Breast epithelium (tissue), 4 donors: ENCODE measurements at regions not wholly inside any gene's neighbourhood (a gene's known extent, or its start where the extent isn't known, plus 50 kb on each side); places are given as distances from the start of the nearest gene placed in this dataset.

Source experiments
- DNase-seq, 2 donors: peaks; one replicate each; pipeline ENCODE4 v3.0.0-alpha.2; 2019; ENCODE audit warnings: low spot score in 2 of 2
- H3K27ac ChIP-seq, 2 donors: fragments of 200-600 bp; sonication (generic) in 1 of 2; one replicate each; pipeline ENCODE4 v1.5.1; 2016 to 2019; ENCODE audit warnings: mild to moderate bottlenecking in 1 of 2
- H3K27me3 ChIP-seq, 2 donors: fragments of 200-600 bp; sonication (generic) in 1 of 2; one replicate each; pipeline versions ENCODE4 v1.5.1 to v1.6.0; 2017 to 2019; ENCODE audit warnings: control low read depth in 1 of 2, mild to moderate bottlenecking in 1 of 2
- H3K36me3 ChIP-seq: fragments of 200-600 bp; one replicate; pipeline ENCODE4 v1.5.1; 2019
- H3K4me1 ChIP-seq, 2 donors: fragments of 200-600 bp; sonication (generic); one replicate each; pipeline ENCODE4 v1.5.1; 2016 to 2019; ENCODE audit warnings: control low read depth in 1 of 2
- H3K4me3 ChIP-seq, 3 donors: fragments of 200-600 bp; sonication (generic); 1 replicate in 2 of 3; 2 replicates in 1 of 3; pipeline ENCODE4 v1.5.1; 2016 to 2019; ENCODE audit warnings: mild to moderate bottlenecking in 3 of 3, moderate library complexity in 2 of 3
- H3K9me3 ChIP-seq, 2 donors: fragments of 200-600 bp; sonication (generic) in 1 of 2; one replicate each; pipeline ENCODE4 v1.5.1; 2016 to 2019; ENCODE audit warnings: control low read depth in 1 of 2
- CTCF ChIP-seq, 3 donors: fragments of 450-650 bp; IDR thresholded peaks; one replicate each; pipeline ENCODE4 v1.5.1; 2016 to 2017; ENCODE audit warnings: antibody characterized with exemption in 3 of 3, mild to moderate bottlenecking in 3 of 3, moderate library complexity in 3 of 3
- POLR2A ChIP-seq: fragments of 450-650 bp; IDR thresholded peaks from one replicate; pipeline ENCODE4 v1.6.1; 2016; ENCODE audit warnings: antibody characterized with exemption, mild to moderate bottlenecking, moderate library complexity
- POLR2AphosphoS5 ChIP-seq, 3 donors: sonication (generic); formaldehyde crosslinking; IDR thresholded peaks; one replicate each; pipeline ENCODE4 v1.6.1; 2017; ENCODE audit warnings: antibody characterized with exemption in 3 of 3
- intact Hi-C: fragments of 100-400 bp; cut with DNase I; formaldehyde crosslinking; loops from one replicate; pipeline ENCODE4 v1.15.1; 2023; ENCODE audit warnings: low total_unique reads

GRCh38 chr11:113596658-113597057 lies 109.5 kb downstream of the TMPRSS5 start:
- intact Hi-C loops: no loop called here
- no peak overlapping the region for H3K27ac ChIP-seq
- peaks cover 0 to 3% of the 10 kb centered on the region in 2 donors for H3K9me3 ChIP-seq
- no peak overlapping the region for H3K4me3 ChIP-seq
- DNase-seq: no peak
- H3K4me1 ChIP-seq: no peaks in the 10 kb centered on the region
- no peaks in the 10 kb centered on the region for H3K36me3 ChIP-seq
- no peak for TF ChIP-seq CTCF (IDR thresholded peaks at IDR 0.05)
- TF ChIP-seq POLR2A: no peak
- no peak for TF ChIP-seq POLR2AphosphoS5 (IDR thresholded peaks at IDR 0.05)
- H3K27me3 ChIP-seq: no peaks in the 10 kb centered on the region

- H3K9me3 ChIP-seq: peaks cover 0 to 3% of the 10 kb centered on the region in 2 donors
- intact Hi-C loops: no loop called here
- H3K4me1 ChIP-seq: no peaks in the 10 kb centered on the region
These were observed 110.1 kb downstream of the TMPRSS5 start for GRCh38 chr11:113595810-113596594.

GRCh38 chr11:113593698-113594308 lies 112.3 kb downstream of the TMPRSS5 start:
- Histone ChIP-seq H3K4me1 (no peaks in the 10 kb centered on the region), H3K27me3 (no peaks in the 10 kb centered on the region), H3K9me3 (peaks cover 0 to 3% of the 10 kb centered on the region in 2 donors), H3K4me3 (no peak overlapping the region), H3K27ac (no peak overlapping the region), H3K36me3 (no peaks in the 10 kb centered on the region)
- no peak for DNase-seq
- TF ChIP-seq CTCF (IDR thresholded peaks at IDR 0.05) (no peak), POLR2AphosphoS5 (IDR thresholded peaks at IDR 0.05) (no peak), POLR2A (no peak)
- intact Hi-C loops: no loop called here

More at GRCh38 chr11:113595810-113596594, 110.1 kb downstream of the TMPRSS5 start:
- TF ChIP-seq POLR2A: no peak
- TF ChIP-seq POLR2AphosphoS5 (IDR thresholded peaks at IDR 0.05): no peak
- TF ChIP-seq CTCF (IDR thresholded peaks at IDR 0.05): no peak
- no peak for DNase-seq
- no peak overlapping the region for H3K4me3 ChIP-seq
- H3K27ac ChIP-seq: no peak overlapping the region
- H3K36me3 ChIP-seq: no peaks in the 10 kb centered on the region
- no peaks in the 10 kb centered on the region for H3K27me3 ChIP-seq

- no peak overlapping the region for H3K27ac ChIP-seq
- intact Hi-C loops: no loop called here
- H3K4me1 ChIP-seq: no peaks in the 10 kb centered on the region
- H3K4me3 ChIP-seq: no peak overlapping the region
- no peak for TF ChIP-seq CTCF (IDR thresholded peaks at IDR 0.05)
- no peak for TF ChIP-seq POLR2A
- TF ChIP-seq POLR2AphosphoS5 (IDR thresholded peaks at IDR 0.05): no peak
- no peaks in the 10 kb centered on the region for H3K9me3 ChIP-seq
- no peaks in the 10 kb centered on the region for H3K27me3 ChIP-seq
- H3K36me3 ChIP-seq: no peaks in the 10 kb centered on the region
- DNase-seq: no peak
These were observed 115.0 kb downstream of the TMPRSS5 start for GRCh38 chr11:113591117-113591516.

- intact Hi-C loops: loop anchor here (5.0 kb wide), 1 partner anchor 770 kb away; no protein-coding TSS in a partner anchor
- H3K36me3 ChIP-seq: no peaks in the 10 kb centered on the region
- no peaks in the 10 kb centered on the region for H3K27me3 ChIP-seq
- no peak overlapping the region for H3K4me3 ChIP-seq
- DNase-seq: no peak
- no peak overlapping the region for H3K27ac ChIP-seq
- no peaks in the 10 kb centered on the region for H3K9me3 ChIP-seq
- H3K4me1 ChIP-seq: no peaks in the 10 kb centered on the region
- TF ChIP-seq CTCF (IDR thresholded peaks at IDR 0.05) (no peak), POLR2AphosphoS5 (IDR thresholded peaks at IDR 0.05) (no peak)
These were observed 112.1 kb upstream of the DRD2 start for GRCh38 chr11:113587308-113587739.
